Effector memory CD4-positive, alpha-beta T cell (primary cell): ENCODE measurements at regions not wholly inside any gene's neighbourhood (a gene's known extent, or its start where the extent isn't known, plus 50 kb on each side); places are given as distances from the start of the nearest gene placed in this dataset.

Experiments used
- DNase-seq, 3 donors: peaks; one replicate each; pipeline ENCODE4 v3.0.0-alpha.2; 2020
- H3K27ac ChIP-seq: 2 replicates; pipeline ENCODE4 v1.7.0; 2013; ENCODE audit warnings: mild to moderate bottlenecking, low read length, moderate library complexity; ENCODE audit not compliant: insufficient read depth, poor library complexity, severe bottlenecking
- H3K27me3 ChIP-seq: replicated peaks from 2 replicates; pipeline ENCODE4 v1.7.0; 2013; ENCODE audit warnings: mild to moderate bottlenecking, low read length; ENCODE audit not compliant: insufficient read depth, control insufficient read depth, poor library complexity, severe bottlenecking
- H3K36me3 ChIP-seq: 2 replicates; pipeline ENCODE4 v1.7.0; 2013; ENCODE audit warnings: mild to moderate bottlenecking, low read length, moderate library complexity; ENCODE audit not compliant: control insufficient read depth, insufficient read depth
- H3K4me1 ChIP-seq: 2 replicates; pipeline ENCODE4 v1.7.0; 2013; ENCODE audit warnings: low read length, mild to moderate bottlenecking; ENCODE audit not compliant: control insufficient read depth, insufficient read depth, poor library complexity, severe bottlenecking
- H3K4me3 ChIP-seq: 2 replicates; pipeline ENCODE4 v1.7.0; 2013; ENCODE audit warnings: low read length, low read depth, mild to moderate bottlenecking; ENCODE audit not compliant: insufficient read depth, poor library complexity, severe bottlenecking
- H3K9me3 ChIP-seq: 2 replicates; pipeline ENCODE4 v1.7.0; 2013; ENCODE audit warnings: mild to moderate bottlenecking, low read length, moderate library complexity; ENCODE audit not compliant: control insufficient read depth

DNA sequence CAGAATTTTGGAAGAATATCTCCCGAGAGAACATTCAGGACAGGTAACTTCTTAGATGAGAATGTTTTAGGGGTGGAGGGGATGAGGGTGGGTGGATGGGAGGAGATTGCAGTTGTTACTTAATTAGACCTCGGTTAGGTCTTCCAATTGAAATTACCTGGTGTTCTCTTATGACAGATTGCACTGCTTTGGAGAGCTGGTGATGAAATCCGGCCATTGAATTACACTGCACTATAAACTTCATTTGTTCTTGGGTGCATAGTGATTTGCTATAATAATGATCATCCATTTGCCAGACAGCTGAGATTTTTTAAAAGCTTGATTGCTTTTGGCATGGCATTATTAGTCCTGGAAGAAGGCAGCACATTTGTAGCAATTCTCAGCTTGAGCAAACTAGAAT lies 427.6 kb downstream of the GBA3 start:
- H3K4me1 ChIP-seq, result no peaks in the 10 kb centered on the region
- no peaks in the 10 kb centered on the region for H3K36me3 ChIP-seq
- H3K27ac ChIP-seq, result no peak overlapping the region
- H3K27me3 ChIP-seq, result no peaks in the 10 kb centered on the region
- no peak for DNase-seq
- no peak overlapping the region for H3K4me3 ChIP-seq
- H3K9me3 ChIP-seq, result no peaks in the 10 kb centered on the region

DNA sequence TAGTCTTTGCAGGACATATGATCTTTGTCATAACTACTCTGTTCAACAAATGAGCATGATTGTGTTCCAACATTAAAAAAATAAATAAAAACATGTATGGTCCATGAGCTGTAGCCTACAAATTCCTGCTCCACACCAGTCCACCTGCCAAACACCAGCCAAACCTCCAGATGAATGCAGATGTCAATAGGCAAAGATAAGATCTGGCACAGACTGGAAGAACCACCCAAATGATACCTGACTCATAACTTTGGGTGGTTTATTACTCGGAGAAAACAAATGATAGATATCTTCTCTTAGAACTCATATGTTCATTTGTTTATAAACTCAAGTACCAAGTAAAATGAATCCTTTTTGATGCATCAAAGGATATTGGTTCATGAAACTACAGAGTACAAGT lies 425.1 kb downstream of the GBA3 start:
- Histone ChIP-seq H3K36me3 (no peaks in the 10 kb centered on the region), H3K4me3 (no peak overlapping the region)

DNA sequence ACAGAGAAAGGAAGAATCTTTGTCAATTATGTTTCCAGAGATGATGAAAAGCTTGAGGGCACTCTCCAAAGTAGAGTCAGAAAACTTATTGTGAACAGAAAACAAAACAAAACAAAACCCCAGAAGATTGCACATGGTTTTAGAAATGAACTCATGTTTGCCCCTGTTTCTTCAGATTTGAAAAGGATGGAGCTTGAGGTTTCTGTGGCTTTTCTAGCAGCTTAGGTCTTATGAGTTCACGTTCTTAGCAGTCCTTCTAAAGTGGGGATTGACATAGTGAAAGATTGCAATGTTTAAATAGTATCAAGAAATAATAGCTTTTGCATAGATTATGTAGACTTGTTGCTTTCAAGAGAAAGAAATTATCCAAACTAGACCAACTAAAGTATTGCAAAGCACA lies 421.8 kb downstream of the GBA3 start:
- no peaks in the 10 kb centered on the region for H3K27me3 ChIP-seq
- no peak for DNase-seq
- no peaks in the 10 kb centered on the region for H3K36me3 ChIP-seq
- no peaks in the 10 kb centered on the region for H3K4me1 ChIP-seq
- no peaks in the 10 kb centered on the region for H3K9me3 ChIP-seq
- no peak overlapping the region for H3K27ac ChIP-seq
- H3K4me3 ChIP-seq, result no peak overlapping the region

More for the DNA sequence above, 425.1 kb downstream of the GBA3 start:
- H3K4me1 ChIP-seq, result no peaks in the 10 kb centered on the region
- DNase-seq, result no peak
- H3K9me3 ChIP-seq, result no peaks in the 10 kb centered on the region
- H3K27ac ChIP-seq, result no peak overlapping the region
- no peaks in the 10 kb centered on the region for H3K27me3 ChIP-seq

DNA sequence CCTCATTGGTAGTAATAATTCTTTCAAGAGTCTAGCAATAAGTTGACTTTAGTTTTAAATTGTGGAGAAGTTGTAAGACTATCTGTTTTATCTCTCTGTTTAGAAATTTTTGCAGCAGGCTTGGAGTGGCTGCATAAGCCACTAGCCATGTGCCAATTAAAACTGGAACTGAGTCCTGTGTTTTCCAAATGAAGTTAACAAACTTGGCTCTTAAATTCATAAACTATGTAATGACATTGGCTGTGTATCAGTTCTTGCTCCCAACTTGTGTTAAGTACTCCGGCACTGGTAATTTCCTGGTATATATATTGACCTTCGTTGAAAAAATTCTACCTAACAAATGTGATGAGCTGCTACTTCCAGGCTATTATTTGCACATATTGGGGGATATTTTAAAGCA lies 420.4 kb downstream of the GBA3 start:
- no peak overlapping the region for H3K4me3 ChIP-seq
- H3K27me3 ChIP-seq, result no peaks in the 10 kb centered on the region
- no peaks in the 10 kb centered on the region for H3K9me3 ChIP-seq
- no peak overlapping the region for H3K27ac ChIP-seq
- no peaks in the 10 kb centered on the region for H3K4me1 ChIP-seq
- no peaks in the 10 kb centered on the region for H3K36me3 ChIP-seq
- no peak for DNase-seq

DNA sequence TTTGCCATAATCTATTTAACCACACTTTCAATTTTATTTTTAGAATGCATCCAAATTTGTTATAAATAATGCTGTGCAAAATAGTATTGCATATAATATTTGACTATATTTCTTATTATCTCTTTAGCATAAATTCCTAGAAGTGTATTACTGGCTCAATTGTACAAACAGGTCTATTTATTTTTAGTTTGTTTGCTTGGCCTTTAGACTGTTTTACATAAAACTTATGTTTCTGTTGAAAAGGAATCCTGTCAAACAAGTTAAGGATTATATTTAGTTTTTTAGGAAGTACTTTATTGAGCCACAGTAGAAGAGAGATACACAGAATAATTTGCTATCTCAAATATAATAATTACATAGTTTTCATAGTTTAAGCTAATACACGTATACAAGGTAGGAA lies 413.8 kb downstream of the GBA3 start:
- DNase-seq, result no peak
- no peaks in the 10 kb centered on the region for H3K4me1 ChIP-seq
- H3K36me3 ChIP-seq, result no peaks in the 10 kb centered on the region
- H3K9me3 ChIP-seq, result no peaks in the 10 kb centered on the region
- H3K4me3 ChIP-seq, result no peak overlapping the region
- no peak overlapping the region for H3K27ac ChIP-seq
- no peaks in the 10 kb centered on the region for H3K27me3 ChIP-seq

DNA sequence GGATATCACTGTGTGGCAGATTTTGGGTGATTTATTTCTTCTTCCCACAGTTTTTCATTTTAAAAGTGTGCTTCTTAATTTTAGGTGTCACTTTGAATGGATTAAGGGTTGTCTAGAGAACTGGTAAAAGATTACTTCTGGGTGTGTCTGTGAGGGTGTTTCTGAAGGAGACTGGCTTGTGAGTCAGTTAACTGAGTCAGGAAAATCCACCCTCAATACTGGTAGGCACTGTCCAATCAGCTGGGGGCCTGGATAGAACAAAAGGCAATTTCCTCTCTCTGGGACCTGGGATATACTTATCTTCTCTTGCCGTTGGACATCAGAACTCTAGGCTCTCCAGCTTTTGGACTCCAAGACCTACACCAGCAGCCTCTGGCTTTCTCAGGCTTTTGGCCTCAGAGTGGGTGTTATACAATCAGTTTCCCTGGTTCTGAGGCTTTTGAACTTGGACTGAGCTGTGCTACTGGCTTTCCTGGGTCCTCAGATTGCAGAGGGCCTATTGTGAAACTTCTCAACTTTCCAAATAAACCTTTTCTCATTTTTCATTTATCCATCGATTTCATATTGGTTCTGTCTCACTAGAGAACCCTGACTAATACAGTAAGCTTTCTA lies 413.1 kb downstream of the GBA3 start:
- Histone ChIP-seq H3K4me3 (no peak overlapping the region), H3K9me3 (no peaks in the 10 kb centered on the region), H3K4me1 (no peaks in the 10 kb centered on the region), H3K27me3 (no peaks in the 10 kb centered on the region), H3K27ac (no peak overlapping the region), H3K36me3 (no peaks in the 10 kb centered on the region)
- no peak for DNase-seq

DNA sequence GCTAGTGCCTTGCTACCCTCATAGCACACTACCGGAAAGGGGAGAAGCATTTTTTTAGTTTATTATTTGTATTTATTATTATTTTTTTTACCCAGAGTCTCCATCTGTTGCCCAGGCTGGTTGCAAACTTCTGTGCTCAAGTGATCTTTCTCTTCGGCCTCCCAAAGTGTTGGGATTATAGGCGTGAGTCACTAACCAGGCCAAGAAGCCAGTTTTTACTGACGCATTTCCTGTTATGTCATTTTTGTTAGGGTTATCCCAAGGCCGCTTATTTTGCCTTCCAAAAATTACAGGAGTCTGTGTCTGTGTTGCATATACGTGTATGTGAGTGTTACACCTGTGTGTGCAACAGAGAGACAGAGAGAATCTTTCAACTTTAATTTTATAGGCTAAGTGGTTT lies 404.5 kb downstream of the GBA3 start:
- no peak overlapping the region for H3K27ac ChIP-seq
- H3K27me3 ChIP-seq, result no peaks in the 10 kb centered on the region
- no peak for DNase-seq
- no peak overlapping the region for H3K4me3 ChIP-seq
- H3K36me3 ChIP-seq, result no peaks in the 10 kb centered on the region
- no peaks in the 10 kb centered on the region for H3K4me1 ChIP-seq
- H3K9me3 ChIP-seq, result no peaks in the 10 kb centered on the region

DNA sequence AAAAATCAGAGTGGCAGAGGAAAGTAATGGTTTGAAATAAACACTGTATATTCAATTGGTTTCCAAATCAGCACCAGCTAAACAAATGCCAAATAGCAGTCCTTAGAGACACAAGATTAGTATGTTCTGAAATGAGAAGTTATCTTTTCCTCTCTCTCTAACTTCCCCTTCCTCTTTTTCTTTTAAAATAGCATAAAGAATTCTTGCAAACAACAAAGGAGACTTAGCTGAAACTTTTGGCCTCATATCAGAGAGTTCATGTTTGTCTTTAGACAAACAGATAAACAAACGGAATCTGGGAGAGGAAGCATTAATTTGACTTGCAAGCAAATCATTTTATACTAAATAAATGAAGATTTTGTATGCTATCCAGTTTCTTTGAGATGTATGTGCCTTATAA lies 399.0 kb downstream of the GBA3 start:
- no peaks in the 10 kb centered on the region for H3K36me3 ChIP-seq
- no peaks in the 10 kb centered on the region for H3K27me3 ChIP-seq
- no peaks in the 10 kb centered on the region for H3K9me3 ChIP-seq
- DNase-seq, result no peak
- no peak overlapping the region for H3K4me3 ChIP-seq
- H3K27ac ChIP-seq, result no peak overlapping the region
- no peaks in the 10 kb centered on the region for H3K4me1 ChIP-seq

DNA sequence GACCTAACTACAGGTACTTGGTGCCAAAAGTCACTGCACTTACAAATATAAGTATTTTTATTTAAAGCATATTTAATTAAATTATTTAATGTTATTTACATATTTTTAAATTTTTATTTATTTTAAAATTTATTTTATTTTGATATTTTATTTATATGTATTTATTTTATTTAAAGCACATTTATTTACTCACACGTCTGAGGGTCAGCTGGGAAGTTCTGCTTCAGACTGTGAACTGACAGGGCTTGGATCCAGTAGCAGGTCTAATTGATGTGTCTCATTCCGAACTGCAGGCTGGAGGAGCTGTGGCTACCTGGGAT lies 392.5 kb downstream of the GBA3 start:
- H3K27me3 ChIP-seq, result no peaks in the 10 kb centered on the region
- H3K9me3 ChIP-seq, result no peaks in the 10 kb centered on the region
- H3K36me3 ChIP-seq, result no peaks in the 10 kb centered on the region
- DNase-seq, result no peak
- H3K27ac ChIP-seq, result no peak overlapping the region
- H3K4me3 ChIP-seq, result no peak overlapping the region
- no peaks in the 10 kb centered on the region for H3K4me1 ChIP-seq

DNA sequence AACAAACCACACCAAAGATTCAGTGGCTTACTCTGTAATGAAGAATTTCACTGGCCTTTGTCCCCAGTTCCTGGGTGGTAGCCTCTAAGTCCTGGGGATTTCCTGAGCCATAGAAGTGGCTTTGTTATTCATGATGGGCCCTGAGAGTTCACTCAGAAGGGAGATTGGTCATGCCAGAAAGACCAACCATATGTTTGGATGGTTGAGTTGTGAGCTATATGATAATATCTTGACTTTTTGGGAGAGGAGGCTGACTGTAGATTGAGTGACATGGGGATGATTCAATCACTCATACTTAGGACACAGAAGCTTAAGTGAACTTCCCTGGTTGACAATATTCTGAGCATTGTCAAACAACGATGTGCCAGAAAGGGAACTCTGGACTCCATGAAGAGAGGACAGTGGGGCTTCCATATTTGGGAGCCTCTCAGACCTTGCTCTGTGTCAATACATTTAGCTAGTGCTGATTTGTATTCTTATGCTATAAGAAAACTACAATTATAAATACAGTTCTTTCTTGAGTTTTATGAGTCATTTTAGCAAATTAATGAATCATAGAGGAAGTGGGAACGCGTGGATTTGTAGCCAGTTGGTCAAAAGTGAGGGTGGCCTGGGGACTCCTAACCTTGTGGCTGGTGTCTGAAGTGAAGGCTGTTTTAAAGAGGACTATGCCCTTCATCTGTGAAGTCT lies 392.0 kb downstream of the GBA3 start:
- H3K36me3 ChIP-seq, result no peaks in the 10 kb centered on the region
- DNase-seq, result no peak
- H3K27me3 ChIP-seq, result no peaks in the 10 kb centered on the region
- H3K27ac ChIP-seq, result no peak overlapping the region
- H3K4me1 ChIP-seq, result no peaks in the 10 kb centered on the region
- no peak overlapping the region for H3K4me3 ChIP-seq
- H3K9me3 ChIP-seq, result no peaks in the 10 kb centered on the region
